CD14-positive monocyte (primary cell): ENCODE measurements at regions not wholly inside any gene's neighbourhood (a gene's known extent, or its start where the extent isn't known, plus 50 kb on each side); places are given as distances from the start of the nearest gene placed in this dataset.
A peak's percentile ranks its signal among the peaks of the same experiment; 100 is the strongest.
"Not testable (repeated sequence)": the region's sequence is repeated elsewhere in the genome, so short reads cannot be mapped to it uniquely, and the experiment has no call there.

Source experiments
- DNase-seq, 3 donors: peaks; one replicate each; pipeline ENCODE4 v3.0.0-alpha.2; 2011 to 2022
- H2AFZ ChIP-seq: 2 replicates; pipeline ENCODE4 v1.6.0; 2012; ENCODE audit warnings: mild to moderate bottlenecking, low read depth, low read length, inconsistent platforms; ENCODE audit not compliant: insufficient read depth, poor library complexity, severe bottlenecking
- H3K27ac ChIP-seq, 2 donors: 1 replicate in 1 of 2; 2 replicates in 1 of 2; pipeline ENCODE4 v1.5.1; 2012 to 2013; ENCODE audit warnings: low read length in 2 of 2, control low read depth in 1 of 2, inconsistent platforms in 1 of 2, low read depth in 1 of 2, mild to moderate bottlenecking in 1 of 2
- H3K27me3 ChIP-seq, 2 donors: one replicate each; pipeline versions ENCODE4 v1.6.0 to v1.6.1; 2011 to 2013; ENCODE audit warnings: low read length in 2 of 2; ENCODE audit not compliant: control insufficient read depth in 2 of 2, insufficient read depth in 2 of 2
- H3K36me3 ChIP-seq, 2 donors: replicated peaks in 1 of 2; 1 replicate in 1 of 2; 2 replicates in 1 of 2; pipeline versions ENCODE4 v1.5.1 to v1.6.1; 2012 to 2013; ENCODE audit warnings: low read length in 2 of 2, control low read depth in 1 of 2, inconsistent platforms in 1 of 2, mild to moderate bottlenecking in 1 of 2; ENCODE audit not compliant: insufficient read depth in 2 of 2, control insufficient read depth in 1 of 2
- H3K4me1 ChIP-seq, 2 donors: 1 replicate in 1 of 2; 2 replicates in 1 of 2; pipeline versions ENCODE4 v1.5.1 to v1.6.1; 2012 to 2013; ENCODE audit warnings: low read length in 2 of 2, control low read depth in 1 of 2, inconsistent platforms in 1 of 2, mild to moderate bottlenecking in 1 of 2, moderate library complexity in 1 of 2; ENCODE audit not compliant: insufficient read depth in 2 of 2, control insufficient read depth in 1 of 2
- H3K4me2 ChIP-seq: replicated peaks from 2 replicates; pipeline ENCODE3; 2012; ENCODE audit warnings: low read length, moderate library complexity, mild to moderate bottlenecking; ENCODE audit not compliant: poor library complexity, severe bottlenecking; ENCODE audit errors: extremely low read depth
- H3K4me3 ChIP-seq, 3 experiments: fragments of 200-600 bp in 1 of 3; sonication (generic) in 1 of 3; replicated peaks in 1 of 3; 1 replicate in 2 of 3; 2 replicates in 1 of 3; pipeline ENCODE4 v1.5.1; 2011 to 2013; ENCODE audit warnings: low read length in 3 of 3, mild to moderate bottlenecking in 3 of 3, control low read depth in 2 of 3, low read depth in 2 of 3, inconsistent platforms in 1 of 3, moderate library complexity in 1 of 3
- H3K79me2 ChIP-seq: 2 replicates; pipeline ENCODE4 v1.6.0; 2012; ENCODE audit warnings: mild to moderate bottlenecking, control low read depth, inconsistent platforms, low read length, moderate library complexity; ENCODE audit not compliant: insufficient read depth
- H3K9ac ChIP-seq: 2 replicates; pipeline ENCODE4 v1.6.0; 2017; ENCODE audit warnings: low read length, mild to moderate bottlenecking; ENCODE audit not compliant: insufficient read depth, poor library complexity, severe bottlenecking
- H3K9me3 ChIP-seq, 2 donors: replicated peaks in 1 of 2; 1 replicate in 1 of 2; 2 replicates in 1 of 2; pipeline versions ENCODE4 v1.5.1 to v1.6.1; 2012 to 2013; ENCODE audit warnings: low read length in 2 of 2, control low read depth in 1 of 2; ENCODE audit not compliant: control insufficient read depth in 1 of 2, insufficient read depth in 1 of 2
- H4K20me1 ChIP-seq: 2 replicates; pipeline ENCODE4 v1.6.0; 2012; ENCODE audit warnings: mild to moderate bottlenecking, low read length, control low read depth, moderate library complexity; ENCODE audit not compliant: insufficient read depth
- H3K27ac Mint-ChIP-seq, 7 donors: one replicate each; pipeline ENCODE4 v1.8.0; 2020; ENCODE audit warnings: mild to moderate bottlenecking in 7 of 7, mixed read lengths in 7 of 7, moderate library complexity in 6 of 7, inconsistent platforms in 2 of 7
- H3K27me3 Mint-ChIP-seq, 3 donors: one replicate each; pipeline ENCODE4 v1.8.0; 2021 to 2022; ENCODE audit warnings: low read depth in 3 of 3, mild to moderate bottlenecking in 3 of 3, mixed read lengths in 3 of 3, moderate library complexity in 3 of 3, inconsistent platforms in 1 of 3
- H3K36me3 Mint-ChIP-seq, 2 donors: one replicate each; pipeline ENCODE4 v1.8.0; 2020; ENCODE audit warnings: mixed read lengths in 2 of 2, inconsistent platforms in 1 of 2, mild to moderate bottlenecking in 1 of 2
- H3K4me1 Mint-ChIP-seq: one replicate; pipeline ENCODE4 v1.8.0; 2020; ENCODE audit warnings: mild to moderate bottlenecking, mixed read lengths
- H3K4me3 Mint-ChIP-seq, 2 donors: one replicate each; pipeline ENCODE4 v1.8.0; 2020; ENCODE audit warnings: mild to moderate bottlenecking in 2 of 2, mixed read lengths in 2 of 2, moderate library complexity in 1 of 2
- H3K9me3 Mint-ChIP-seq, 7 donors: one replicate each; pipeline ENCODE4 v1.8.0; 2020 to 2022; ENCODE audit warnings: mixed read lengths in 7 of 7, mild to moderate bottlenecking in 6 of 7, moderate library complexity in 6 of 7, inconsistent platforms in 2 of 7
- WGBS: methylation state at CpG from one replicate; pipeline ENCODE4 v1.1.5; 2013; ENCODE audit warnings: missing lambda C conversion rate; ENCODE audit not compliant: insufficient coverage; 5-methylcytosine and 5-hydroxymethylcytosine counted together
- intact Hi-C, 2 donors: fragments of 100-400 bp; cut with micrococcal nuclease; formaldehyde crosslinking; loops; one replicate each; pipeline versions ENCODE4 v1.15.0 to v1.15.1; 2023
- TF ChIP-seq, protein P1 (sequence below): fragments of 200-600 bp; IDR thresholded peaks from one replicate; pipeline ENCODE4 v1.8.0; 2022; ENCODE audit warnings: antibody characterized with exemption, mild to moderate bottlenecking

DNA sequence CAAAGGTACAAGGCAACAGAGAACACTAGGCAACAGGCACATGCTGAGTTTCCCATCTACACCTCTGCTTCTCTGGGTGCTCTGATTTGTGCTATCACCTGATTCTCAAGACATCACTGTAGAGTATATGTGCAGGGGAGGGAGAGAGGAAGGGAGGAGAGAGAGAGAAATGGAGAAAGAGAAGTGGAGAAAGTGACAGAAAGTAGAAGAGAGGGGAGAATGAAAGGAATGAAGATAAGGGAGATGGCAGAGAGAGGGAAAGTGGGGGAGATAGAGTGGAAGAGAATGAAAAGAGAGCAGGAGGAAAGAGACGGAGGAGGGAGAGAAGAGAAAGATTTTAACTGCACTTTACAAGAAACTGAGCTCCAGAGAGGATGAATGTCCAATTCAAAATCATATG, 340.7 kb upstream of the CDH5 start:
- intact Hi-C loops: no loop called here
- Histone ChIP-seq H3K9ac (no peak overlapping the region), H3K4me3 (no peak overlapping the region), H3K36me3 (no peaks in the 10 kb centered on the region), H3K4me2 (no peak overlapping the region), H2AFZ (no peak overlapping the region), H3K79me2 (no peaks in the 10 kb centered on the region), H3K27me3 (no peaks in the 10 kb centered on the region), H4K20me1 (no peaks in the 10 kb centered on the region), H3K27ac (no peak overlapping the region), H3K4me1 (no peaks in the 10 kb centered on the region), H3K9me3 (peaks cover 7 to 8% of the 10 kb centered on the region in 2 donors)
- DNase-seq: no peak
- TF ChIP-seq, protein P1, sequence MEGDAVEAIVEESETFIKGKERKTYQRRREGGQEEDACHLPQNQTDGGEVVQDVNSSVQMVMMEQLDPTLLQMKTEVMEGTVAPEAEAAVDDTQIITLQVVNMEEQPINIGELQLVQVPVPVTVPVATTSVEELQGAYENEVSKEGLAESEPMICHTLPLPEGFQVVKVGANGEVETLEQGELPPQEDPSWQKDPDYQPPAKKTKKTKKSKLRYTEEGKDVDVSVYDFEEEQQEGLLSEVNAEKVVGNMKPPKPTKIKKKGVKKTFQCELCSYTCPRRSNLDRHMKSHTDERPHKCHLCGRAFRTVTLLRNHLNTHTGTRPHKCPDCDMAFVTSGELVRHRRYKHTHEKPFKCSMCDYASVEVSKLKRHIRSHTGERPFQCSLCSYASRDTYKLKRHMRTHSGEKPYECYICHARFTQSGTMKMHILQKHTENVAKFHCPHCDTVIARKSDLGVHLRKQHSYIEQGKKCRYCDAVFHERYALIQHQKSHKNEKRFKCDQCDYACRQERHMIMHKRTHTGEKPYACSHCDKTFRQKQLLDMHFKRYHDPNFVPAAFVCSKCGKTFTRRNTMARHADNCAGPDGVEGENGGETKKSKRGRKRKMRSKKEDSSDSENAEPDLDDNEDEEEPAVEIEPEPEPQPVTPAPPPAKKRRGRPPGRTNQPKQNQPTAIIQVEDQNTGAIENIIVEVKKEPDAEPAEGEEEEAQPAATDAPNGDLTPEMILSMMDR: no peak
- Mint-ChIP-seq H3K4me3 (no peak overlapping the region), H3K9me3 (peaks cover 8 to 20% (median 12%) of the 10 kb centered on the region in 7 donors), H3K27me3 (peaks cover 3 to 7% (median 6%) of the 10 kb centered on the region in 3 donors), H3K4me1 (no peaks in the 10 kb centered on the region), H3K27ac (peak overlapping the region in 1 of 7 donors; percentile 9), H3K36me3 (no peaks in the 10 kb centered on the region)
- no CpG with 5 or more reads among the region's 1 CpG for WGBS

DNA sequence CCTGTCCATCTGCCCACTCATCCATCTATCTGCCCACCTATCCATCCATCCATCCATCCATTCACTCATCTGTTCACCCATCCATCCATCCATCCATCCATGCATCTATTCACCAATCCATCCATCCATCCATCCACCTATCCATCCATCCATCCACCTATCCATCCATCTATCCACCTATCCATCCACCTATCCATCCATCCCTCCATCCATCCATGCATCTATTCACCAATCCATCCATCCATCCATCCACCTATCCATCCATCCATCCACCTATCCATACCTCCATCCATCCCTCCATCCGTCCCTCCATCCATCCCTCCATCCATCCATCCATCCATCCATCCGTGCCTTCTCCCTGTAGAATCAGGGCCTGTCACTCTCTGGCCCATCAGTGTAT, 341.9 kb upstream of the CDH5 start:
- H3K36me3 ChIP-seq, H3K79me2 ChIP-seq, H2AFZ ChIP-seq, H3K4me3 Mint-ChIP-seq, H3K27me3 ChIP-seq, H3K36me3 Mint-ChIP-seq, H3K4me1 ChIP-seq, H3K4me3 ChIP-seq, H3K4me2 ChIP-seq, H3K9me3 ChIP-seq, H4K20me1 ChIP-seq, H3K27ac ChIP-seq, H3K9ac ChIP-seq, intact Hi-C loops, H3K27me3 Mint-ChIP-seq, H3K27ac Mint-ChIP-seq, DNase-seq, H3K4me1 Mint-ChIP-seq: not testable (repeated sequence)
- WGBS: 81% methylated on average over 2 of the region's 2 CpGs
- H3K9me3 Mint-ChIP-seq: peaks cover 8 to 20% (median 12%) of the 10 kb centered on the region in 7 donors
